Stromal cell of bone marrow (primary cell): ENCODE measurements at regions not wholly inside any gene's neighbourhood (a gene's known extent, or its start where the extent isn't known, plus 50 kb on each side); places are given as distances from the start of the nearest gene placed in this dataset.

Experiments used
- DNase-seq: peaks from one replicate; pipeline ENCODE4 v3.0.0-alpha.2; 2012; ENCODE audit warnings: low read depth

DNA sequence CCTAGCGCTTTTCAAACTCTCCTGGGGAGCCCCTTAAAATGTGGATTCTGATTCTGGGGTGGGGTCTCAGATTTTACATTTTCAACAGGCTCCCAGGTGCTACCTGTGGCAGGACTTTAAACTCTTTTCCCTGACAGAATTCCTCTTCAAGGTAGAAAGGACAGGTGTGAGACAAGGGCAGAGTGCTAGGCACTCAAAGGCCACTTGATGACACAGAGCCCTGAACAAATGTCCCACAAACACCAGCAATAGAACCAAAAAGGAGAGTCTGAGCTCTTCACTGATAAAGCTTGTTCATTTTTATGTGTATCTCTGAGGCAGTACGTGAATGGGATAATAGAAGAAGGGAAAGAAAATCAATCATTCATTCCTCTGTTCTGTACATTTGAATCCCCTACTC is 77.7 kb upstream of the PELI1 start:
- no peak for DNase-seq

- DNase-seq: no peak
Observed at GRCh38 chr2:64222351-64222750, 78.1 kb upstream of the PELI1 start.

GRCh38 chr2:64223055-64223454 is 78.8 kb upstream of the PELI1 start:
- no peak for DNase-seq

DNA sequence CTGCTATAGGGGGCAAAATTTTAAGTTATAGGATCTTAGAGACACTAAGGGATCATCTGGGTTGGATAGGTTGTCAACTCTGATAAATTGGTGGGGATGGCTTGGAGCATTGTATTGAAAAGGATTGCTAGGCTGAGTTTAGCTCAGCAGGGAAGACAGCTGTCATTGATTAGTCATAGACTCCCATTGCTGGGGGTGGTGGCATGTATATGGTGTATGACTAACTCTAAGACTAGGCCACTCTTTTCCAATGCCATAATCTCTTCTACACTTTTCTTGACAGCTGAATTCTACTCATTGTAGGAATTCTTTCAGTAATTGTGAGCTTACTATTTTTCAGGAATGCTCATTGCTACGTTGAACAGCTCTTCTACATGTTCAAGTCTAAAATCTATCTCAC is 81.3 kb upstream of the PELI1 start:
- no peak for DNase-seq

- DNase-seq: no peak
Observed at GRCh38 chr2:64226611-64227010, 82.4 kb upstream of the PELI1 start.

DNA sequence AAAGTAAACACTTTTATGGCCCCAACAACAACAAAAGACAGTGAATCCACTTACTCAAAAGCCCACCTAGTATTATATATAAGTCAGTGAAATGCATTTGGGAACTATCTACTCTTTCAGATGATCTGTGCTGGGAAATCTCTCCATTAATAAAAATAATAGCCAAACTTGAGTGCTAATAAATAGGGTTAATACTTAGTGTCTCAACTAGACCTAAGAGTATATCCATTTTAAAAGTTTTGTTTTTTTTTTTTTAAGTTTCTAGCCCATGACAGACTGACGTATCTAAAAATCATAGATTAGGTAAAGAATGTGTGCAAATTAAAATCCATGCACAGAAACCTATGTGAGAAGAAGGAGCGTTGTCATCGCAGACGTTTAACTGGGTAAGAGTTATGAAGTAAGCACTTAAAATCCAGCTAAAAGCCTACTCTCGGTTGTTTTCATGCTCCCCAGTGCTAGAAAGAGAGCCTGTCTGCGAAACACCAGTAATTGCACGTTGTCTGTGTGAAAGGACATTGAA is 83.4 kb upstream of the PELI1 start:
- no peak for DNase-seq

DNA sequence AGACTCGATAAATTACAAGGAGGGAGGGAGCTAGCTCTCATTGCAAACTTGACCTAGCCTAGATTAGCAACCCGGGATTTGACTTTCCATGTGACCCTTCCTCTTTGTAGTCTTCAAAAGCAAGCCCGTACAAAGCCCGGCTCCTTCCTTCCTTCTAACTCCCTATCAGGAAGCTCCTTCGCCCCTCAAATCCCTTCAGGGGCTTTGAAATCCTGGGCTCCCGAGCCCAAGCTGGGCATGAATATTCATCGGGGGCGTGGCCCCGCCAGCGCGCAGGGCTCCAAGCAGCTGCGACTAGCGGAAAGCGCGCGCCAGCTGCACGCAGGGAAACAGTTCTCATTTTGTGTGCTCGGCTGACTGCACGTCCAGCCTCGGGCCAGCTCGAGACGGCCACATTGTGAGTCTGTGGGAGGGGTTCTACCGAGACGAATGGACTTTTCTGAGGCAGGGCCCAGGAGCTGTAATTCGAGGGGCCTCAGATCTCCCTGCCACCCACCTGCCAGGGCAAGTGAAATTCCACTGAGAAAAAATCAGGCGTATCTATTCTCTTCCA is 84.0 kb upstream of the PELI1 start:
- no peak for DNase-seq

DNA sequence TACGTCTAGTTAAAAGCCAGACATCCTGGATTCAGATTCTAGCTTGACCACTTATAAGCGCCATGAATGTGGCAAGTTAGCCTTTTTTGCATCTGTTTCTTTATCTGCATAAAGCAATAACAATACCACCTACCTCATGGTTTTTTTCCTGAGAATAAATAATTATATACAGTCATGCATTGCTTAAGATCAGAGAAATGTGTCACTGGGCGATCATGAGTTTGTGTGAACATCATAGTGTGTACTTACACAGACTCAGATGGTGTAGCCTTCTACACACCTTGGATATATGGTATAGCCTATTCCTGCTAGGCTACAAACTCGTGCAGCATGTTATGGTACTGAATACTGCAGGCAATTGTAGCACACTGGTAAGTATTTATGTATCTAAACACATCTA is 84.7 kb upstream of the PELI1 start:
- DNase-seq: no peak

DNA sequence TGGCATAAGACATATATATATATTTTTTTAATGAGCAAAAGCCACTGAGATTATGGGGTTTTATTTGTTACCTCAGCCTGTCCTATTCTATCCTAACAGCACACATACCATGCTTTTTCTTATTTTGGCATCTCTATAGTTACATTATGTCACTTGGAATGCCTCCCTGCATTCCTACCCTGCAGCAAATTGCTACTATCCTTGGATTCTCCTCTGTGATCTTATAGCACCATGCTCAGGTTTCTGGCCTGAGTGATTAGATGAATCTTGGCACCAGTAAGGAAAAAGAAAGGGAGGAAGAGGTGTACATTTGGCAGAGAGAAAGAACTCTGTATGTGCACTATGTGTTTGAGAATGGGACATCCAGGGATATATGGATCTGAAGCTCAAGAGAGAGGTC is 86.3 kb upstream of the PELI1 start:
- DNase-seq: no peak

DNA sequence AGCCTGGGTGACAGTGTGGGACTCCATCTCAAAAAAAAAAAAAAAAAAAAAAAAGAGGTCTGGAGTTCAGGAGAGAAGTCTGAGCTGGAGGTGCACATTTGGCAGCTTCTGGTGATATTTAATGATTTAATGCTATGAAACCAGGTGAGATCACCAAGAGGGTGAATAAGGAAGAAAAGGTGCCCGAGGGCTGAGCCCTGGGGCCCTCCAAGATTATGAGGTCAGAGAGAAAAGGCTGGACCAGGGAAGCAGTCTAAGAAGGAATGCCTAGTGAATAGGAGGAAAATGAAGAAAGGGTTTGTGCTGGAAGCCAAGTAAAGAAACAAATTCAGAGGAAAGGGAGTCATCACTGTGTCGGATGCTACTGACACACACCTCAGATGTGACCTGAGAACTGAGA is 88.0 kb upstream of the PELI1 start:
- DNase-seq: no peak

DNA sequence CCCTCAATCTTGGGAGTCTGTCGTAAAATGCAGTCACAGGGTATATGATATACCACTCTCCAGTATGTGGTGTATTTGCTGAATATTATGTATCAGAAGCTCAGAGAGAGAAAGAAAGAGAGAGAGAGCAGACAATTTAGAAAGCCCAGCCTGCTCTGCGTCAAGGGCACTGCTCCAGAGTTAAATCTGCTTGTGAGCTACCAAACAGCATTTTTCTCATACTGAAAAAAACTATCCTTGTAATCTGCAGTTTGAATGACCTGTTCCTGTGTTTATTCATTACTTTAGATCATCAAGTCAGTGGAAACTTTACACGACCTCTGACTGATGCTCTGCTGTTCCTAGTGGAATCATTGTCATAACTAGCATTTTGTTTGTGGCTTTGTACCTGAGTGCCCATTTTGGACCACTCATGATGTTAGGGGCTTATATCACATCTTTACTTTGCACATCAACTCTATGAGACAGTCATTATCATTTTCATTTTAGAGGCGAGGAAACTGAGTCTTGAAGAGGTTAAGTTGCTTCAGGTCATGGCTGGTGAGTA is 89.2 kb upstream of the PELI1 start:
- no peak for DNase-seq

DNA sequence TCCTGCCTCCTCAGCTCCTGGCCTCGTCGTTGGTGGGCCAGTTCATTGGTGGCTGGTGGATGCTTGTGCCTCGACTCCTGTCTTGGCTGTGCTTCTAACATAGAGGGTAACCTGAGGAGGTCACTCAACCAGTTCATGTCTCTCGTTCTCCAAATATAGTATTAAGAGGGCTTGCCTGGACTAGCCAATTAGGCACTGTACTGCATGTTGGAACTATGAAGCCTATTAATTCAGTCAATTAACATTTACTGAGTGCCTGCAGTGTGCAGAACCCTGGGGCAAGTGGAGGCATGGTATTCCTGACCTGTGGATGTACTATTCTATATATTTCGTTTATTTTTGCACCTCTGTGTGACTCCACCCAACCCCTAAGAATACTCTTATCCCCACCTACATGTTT is 89.9 kb upstream of the PELI1 start:
- DNase-seq: no peak

- no peak for DNase-seq
Observed at GRCh38 chr2:64234785-64235184, 90.6 kb upstream of the PELI1 start.

- DNase-seq: no peak
Observed at GRCh38 chr2:64237266-64237665, 93.0 kb upstream of the PELI1 start.

- no peak for DNase-seq
Observed at GRCh38 chr2:64238799-64239198, 94.6 kb upstream of the PELI1 start.

DNA sequence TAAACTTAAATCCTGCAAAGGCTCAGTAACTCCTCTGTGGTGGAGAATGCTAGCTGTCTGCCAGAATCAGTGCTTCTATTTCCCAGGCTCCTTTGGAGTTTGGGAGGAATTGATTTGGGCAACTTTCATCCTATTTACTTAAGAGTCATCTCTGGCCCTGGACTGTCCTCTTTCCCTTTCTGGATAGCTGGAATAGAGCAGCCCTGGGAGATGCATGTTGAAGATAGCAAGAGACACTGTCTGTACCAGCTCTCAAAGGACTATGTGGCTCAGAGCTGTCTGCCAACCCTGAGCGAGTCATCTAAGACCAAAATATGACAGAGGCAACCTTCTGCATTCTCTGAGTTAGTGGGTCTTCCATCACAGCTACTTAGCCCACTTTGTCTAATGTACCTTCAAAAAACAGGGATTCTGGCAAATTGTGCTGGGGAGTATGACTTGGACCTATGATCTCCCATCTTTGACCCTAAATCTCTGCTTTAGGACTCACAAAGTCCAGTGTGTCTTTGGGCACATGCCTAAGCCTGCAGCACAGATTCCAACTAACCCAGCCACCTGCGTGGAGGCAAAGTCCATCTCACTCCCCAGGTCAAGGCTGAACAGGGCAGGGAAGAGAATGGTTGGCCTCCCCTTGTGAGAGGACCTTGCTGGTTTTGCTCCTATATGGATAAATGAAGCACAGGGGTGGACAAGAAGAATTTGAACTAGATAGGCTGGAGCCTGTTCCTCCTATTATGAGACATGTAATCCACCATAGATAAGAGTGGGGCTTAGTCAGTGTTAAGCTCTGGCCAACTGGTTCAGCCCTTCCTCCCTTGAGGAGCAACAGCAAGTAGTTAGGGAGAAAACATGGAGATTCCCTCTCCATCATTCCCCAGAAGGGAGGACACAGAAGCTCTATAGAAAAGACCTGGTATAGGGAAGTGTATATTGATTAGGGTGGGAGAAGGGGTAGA is 99.1 kb upstream of the PELI1 start:
- no peak for DNase-seq

- DNase-seq: no peak
Observed at GRCh38 chr2:64244037-64244416, 99.8 kb upstream of the PELI1 start.

- no peak for DNase-seq
Observed at GRCh38 chr2:64245631-64246030, 101.4 kb upstream of the PELI1 start.

- DNase-seq: no peak
Observed at GRCh38 chr2:64246962-64247361, 102.7 kb upstream of the PELI1 start.

DNA sequence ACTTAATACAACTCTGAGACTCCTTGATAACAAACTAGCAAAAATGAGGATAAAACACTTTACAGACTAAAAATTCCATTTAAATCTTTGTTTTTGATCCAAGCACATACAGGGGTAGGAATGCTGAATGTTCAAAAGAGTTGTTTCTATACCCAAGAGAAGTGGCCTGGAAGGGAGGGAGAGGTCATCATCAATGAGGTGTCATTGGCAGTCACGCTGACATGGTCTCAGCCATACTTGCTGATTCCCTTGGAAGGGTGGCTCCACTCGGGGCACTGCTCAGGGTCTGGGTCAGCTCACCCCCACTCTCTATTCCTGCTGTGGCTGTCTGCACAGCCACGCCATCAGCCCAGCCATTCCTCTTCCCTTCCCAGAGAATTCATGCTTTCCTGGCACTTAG is 105.2 kb upstream of the PELI1 start:
- DNase-seq: no peak

DNA sequence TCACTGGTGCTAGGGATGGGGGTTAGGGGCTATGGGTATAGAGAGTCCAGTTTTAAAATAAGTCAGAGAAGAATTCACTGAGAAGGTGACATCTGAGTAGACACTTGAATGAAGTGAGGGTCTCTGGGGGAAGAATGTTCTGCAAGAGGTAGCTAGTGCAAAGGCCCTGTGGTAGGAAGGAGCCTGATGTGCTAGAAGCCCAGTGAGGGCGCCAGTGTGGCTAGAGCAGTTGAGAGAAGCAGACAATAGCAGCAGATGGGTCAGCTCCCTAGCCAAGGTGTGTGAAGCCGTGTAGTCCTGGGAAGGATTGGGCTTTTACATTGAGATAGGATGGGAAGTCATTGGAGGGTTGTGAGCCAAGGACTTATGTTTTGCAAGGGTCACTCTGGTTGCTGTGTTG is 105.8 kb upstream of the PELI1 start:
- no peak for DNase-seq

- no peak for DNase-seq
Observed at GRCh38 chr2:64250751-64251423, 106.7 kb upstream of the PELI1 start.
